ENCODE measurements at regions not wholly inside any gene's neighbourhood (a gene's known extent, or its start where the extent isn't known, plus 50 kb on each side); places are given as distances from the start of the nearest gene placed in this dataset.
A peak's percentile ranks its signal among the peaks of the same experiment; 100 is the strongest.

GRCh38 chr10:128924918-128925317 is 542.1 kb upstream of the MGMT start:
- DNase-seq: no peak

DNA sequence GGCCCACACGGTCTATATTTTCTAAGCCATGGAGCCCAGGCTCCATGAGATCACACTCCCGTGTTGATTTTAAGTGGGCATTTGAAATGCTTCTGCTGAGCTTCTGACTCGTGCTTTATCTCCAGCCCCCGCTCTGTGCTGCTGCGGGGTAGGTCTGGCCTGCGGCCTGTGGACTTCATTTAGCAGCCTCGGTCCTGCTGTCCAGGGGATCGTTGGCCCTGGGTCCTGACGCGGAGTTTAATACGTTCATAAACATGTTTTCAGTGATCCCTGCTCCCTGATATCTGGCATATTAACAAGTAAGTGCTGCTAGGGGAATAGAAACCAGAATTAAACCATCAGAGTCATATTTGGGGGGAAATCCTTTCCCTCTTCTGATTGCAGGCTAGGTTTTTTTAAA is 540.3 kb upstream of the MGMT start:
- peak in 2 of 3 donors; percentile 83 to 92 for DNase-seq

DNA sequence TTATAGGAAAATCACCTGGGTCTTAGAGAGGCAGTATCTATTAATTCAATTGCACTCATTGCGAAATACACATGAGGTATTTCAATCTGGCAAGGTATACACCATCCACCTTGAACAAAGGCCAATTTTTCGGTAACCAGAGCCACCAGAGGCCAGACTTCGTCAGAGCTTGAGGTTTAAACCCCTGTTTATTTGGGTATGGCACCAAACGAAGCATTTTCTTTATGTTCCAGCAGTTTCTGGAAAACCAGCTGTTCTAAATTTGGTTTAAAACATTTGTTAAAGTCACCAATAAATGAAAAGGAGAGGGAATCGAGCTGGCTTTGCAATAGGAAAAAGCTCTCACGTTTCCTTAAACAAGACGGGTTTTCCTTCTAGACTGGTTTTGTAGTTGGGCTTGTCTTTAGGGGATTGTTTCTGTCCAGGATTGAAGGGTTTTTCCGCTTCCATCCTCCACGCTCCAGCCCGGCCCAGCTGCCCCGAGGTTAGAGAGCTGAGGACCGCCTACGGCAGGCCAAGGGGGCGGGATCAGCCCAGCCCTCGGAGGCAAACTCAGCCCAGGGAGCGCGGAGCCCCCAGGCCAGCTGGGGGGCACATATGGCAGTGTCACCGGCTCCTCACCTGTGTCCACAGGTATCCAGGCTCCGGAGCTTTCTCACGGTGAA is 539.4 kb upstream of the MGMT start:
- peak; percentile 75 to 95 (median 91) for DNase-seq

DNA sequence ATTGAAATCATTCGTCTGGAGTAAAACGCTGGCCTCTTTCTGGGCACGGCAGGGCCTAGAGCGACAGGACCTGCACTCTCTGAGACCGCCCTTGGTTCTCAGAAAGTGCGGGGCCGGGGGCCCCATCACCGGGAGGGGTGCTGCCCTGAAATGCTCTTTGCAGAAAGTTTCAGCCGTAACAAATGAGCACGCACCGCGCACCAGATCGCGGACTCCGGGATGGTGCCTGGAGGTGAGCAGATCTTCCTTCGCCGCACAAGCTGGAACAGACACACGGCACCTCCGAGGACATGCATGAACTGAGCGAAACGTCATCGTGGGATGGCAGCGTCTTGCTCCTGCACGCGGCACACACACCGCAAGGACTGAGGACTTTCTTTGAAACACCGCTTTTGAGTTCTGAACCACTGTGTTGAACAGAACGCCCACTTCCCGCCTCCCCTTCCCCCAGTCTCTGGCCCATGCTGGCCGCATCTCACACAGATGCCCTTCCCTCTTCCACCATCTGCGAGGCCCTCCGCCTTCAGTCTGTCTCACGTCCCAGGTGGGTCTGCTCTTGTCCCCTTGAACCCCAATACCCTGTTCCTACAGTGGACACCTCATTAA is 538.7 kb upstream of the MGMT start:
- peak in 2 of 3 donors; percentile 42 to 61 for DNase-seq

DNA sequence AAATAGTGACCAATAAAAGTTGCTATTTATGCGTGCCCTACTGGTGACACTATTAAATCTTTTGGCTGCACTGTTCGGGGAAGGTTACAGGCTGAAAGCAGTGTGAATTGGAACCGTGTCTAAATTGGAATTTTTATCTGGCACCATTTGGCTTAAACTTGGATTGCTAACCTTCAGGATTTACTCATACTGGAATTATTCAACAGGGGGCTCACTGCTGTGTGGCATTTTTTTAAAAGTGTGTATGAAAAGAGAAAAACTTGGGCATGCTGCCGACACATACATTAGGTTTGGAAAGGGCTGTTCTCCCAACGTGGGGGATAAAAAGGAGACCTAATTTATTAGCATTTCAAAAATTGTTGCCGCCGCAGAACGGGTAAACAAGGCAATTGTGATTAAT is 537.9 kb upstream of the MGMT start:
- peak in 2 of 3 donors; percentile 56 to 66 for DNase-seq

DNA sequence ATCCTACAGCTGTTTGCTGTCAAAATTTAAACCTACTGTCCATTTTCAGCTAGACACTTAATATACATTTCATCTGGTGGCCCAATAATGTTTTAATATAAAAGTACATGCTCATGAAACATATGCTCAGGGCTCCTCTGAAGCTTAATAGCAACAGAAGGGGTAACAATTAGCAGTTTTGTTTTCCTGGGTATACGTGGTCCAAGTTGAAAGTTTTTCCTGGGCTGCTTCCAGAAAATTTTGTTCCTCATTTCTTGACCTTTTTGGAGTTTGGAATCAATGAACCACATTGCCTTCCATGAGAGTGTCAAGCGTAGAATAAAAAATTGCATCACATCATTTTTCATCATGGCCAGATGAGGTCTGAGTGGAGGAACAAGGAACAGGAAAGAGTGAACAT is 537.3 kb upstream of the MGMT start:
- peak; percentile 61 to 89 (median 82) for DNase-seq

DNA sequence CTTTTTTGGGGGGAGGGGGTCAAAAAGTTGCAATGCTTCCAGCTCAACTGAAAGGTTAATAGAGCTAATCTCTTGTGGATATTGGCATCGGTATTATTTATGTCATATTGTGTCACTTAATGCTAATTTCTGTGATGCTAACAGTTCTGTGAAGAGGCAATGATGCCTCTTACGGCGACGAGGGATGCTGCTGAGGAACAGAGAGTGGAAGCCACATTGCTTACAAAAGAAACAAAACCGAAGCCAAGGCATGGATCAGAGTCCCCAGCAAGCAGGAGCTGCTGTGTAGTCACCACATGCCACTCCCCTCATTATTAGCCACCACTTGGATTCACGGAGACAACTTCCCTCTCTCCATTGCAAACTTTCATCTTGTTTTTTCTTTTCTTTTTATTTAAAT is 536.5 kb upstream of the MGMT start:
- peak in 1 of 3 donors; percentile 68 for DNase-seq

GRCh38 chr10:128932071-128932820 is 534.8 kb upstream of the MGMT start:
- no peak for DNase-seq

DNA sequence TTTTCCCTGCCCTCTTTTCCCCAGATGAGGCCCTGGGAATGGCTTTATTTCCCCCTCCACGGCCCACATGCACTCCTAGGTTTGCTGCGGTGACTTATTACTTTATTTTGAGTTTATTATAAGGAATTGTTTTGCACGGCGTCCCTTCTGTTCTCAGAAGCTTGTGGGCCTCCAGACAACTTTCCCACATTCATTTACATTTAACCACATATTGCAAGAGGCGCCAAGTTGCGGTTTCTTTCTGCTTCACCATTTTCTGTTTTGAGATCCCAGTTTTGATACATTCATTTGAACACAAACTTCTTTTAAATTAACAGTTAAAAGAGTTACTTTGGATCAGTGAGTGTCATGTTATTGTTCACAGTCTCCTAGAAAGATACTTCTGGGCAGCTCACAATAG is 532.5 kb upstream of the MGMT start:
- DNase-seq: no peak

DNA sequence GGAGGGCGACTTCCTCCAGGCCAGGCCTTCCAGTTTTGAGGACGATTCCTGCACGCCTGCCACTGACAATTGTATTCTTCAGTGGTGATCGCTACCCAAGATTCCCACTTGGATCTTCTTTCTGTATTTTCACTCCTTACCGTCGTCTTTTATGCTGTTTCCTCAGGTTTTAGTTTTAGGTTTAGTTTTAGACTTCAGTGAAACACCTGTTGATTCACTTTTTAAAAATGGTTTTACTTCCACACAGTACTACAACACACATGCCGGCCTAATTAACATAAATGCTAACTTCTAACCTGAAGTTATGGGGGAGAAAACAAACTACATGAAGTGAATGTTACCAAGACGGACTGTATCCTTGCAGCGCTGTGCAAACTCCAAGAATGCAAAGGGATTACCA is 530.6 kb upstream of the MGMT start:
- DNase-seq: no peak

DNA sequence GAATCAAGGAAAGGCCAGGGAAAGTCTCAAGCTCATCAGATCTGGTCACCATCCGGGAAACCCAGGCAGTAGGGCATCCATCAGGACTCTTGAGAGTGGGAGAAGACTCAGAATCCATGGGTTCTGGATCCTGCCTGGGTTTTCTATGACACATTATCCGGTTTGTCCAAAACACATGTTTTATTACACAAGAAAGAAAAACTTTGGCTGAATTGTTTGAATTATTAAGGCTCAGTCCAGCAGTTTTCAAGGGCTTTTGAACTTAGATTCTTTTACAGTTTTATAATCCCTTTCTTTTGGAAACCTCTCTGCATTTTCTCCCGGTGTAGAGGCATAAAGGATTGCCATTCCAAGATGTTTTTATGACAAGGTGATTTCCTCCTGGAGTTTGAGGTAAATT is 528.5 kb upstream of the MGMT start:
- DNase-seq: peak in 2 of 3 donors; percentile 51 to 75

DNA sequence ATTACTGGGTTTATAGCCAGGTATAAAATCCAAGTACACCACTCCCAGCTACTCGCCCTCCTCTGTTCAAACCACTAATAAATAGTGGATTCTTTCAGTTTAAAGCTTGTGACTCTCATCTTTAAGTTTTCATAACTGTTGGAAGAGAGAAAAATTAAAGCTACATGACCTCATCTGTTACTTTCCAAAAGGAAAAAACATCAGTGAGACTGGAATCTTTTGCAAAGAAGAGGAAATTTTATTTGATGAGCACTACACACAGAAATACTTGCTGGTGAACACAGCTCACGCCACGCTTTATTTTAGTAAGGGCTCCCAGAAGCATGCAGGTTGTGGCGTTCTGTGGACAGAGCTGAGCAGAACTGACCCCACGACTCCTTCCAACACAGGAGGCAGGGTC is 527.0 kb upstream of the MGMT start:
- DNase-seq: peak in 1 of 3 donors; percentile 70

GRCh38 chr10:128943111-128943510 is 523.9 kb upstream of the MGMT start:
- DNase-seq: peak in 1 of 3 donors; percentile 72

- no peak for DNase-seq
Observed at GRCh38 chr10:128945398-128945797, 521.6 kb upstream of the MGMT start.

- DNase-seq: no peak
Observed at GRCh38 chr10:128950159-128950915, 516.7 kb upstream of the MGMT start.

- no peak for DNase-seq
Observed at GRCh38 chr10:128950916-128951275, 516.1 kb upstream of the MGMT start.

DNA sequence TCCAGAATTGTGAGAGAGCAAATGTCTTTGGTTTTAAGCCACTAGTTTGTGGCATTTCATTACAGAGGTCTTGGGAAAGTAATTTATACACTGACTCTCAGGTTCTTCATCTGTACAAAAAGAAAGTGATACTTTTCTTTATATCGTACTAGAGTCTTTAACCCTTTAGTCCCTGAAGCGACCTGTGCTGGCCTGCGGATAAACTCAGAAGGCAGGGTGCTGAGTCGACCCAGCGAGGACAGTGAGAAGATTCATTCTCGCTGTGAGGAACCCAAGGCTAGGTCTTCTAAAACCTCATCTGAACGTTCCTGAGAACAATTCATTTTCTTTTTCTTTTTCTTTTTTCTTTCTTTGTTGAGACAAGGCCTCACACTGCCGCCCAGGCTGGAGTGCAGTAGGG is 514.2 kb upstream of the MGMT start:
- no peak for DNase-seq

- no peak for DNase-seq
Observed at GRCh38 chr10:128956149-128956548, 510.9 kb upstream of the MGMT start.

GRCh38 chr10:128957221-128957620 is 509.8 kb upstream of the MGMT start:
- DNase-seq: peak in 1 of 3 donors; percentile 49

DNA sequence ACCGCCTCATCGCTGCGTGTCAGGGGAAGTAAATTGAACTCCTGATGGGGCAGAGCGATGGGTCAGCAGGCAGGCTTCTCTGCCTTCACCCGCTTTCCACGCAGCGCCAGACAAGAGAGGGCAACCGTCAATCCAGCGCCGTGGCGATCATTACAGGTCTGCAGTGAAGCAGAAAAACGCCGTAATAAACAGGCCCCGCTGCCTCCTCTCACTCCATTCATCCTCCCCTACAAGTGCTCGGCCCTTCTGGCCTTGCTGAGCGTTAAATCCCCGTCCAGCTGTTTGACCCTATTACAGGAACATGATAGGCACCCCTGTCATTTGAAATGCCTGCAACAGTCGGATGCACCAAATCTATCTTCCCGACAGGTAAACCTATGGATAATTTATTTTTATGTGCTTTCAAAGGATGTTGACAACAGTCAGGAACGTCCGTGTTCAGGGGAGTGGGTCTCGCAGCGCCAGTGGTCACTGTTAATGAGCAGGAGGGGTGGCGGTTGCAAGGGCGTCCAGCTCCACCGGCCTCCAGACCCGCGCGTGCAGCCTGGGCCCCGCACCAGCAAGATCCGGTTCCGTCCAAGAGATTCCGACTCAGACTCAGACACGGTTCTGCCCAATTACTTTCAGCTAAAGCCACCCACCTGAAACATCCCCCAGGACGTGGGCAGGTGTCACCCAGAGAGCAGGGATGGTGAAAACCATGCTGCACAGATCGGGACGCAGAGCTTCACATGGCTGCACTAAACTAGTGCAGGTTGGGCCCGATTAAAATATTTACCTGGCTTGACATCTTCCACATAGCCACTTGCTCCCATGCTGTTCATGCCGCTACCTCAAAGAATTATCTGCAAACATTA is 508.0 kb upstream of the MGMT start:
- DNase-seq: no peak

DNA sequence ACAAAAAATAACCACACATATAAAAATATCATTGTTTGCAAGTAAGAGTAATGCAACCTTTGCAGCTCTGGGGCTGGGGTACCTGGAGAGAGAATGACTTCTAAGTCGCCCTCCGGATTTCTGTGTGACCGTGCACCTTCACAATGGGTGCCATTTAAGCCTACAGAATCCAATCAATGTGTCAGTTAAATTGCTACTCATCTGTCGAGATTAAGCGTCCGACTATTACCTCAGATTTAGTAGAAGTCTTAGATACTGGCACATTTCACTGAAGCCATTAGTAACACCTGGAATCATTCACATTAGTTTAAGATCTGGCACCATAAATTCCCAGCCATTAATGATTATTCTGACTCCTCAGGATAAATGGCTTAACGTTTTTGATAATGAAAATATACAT is 507.3 kb upstream of the MGMT start:
- no peak for DNase-seq

Measured in muscle of back (tissue), 3 donors.